BLaER1 treated with 17β-estradiol and CSF1 and Interleukin-3, amounts not matched to agents 10 nM and 100 nM (cell line): ENCODE measurements at regions not wholly inside any gene's neighbourhood (a gene's known extent, or its start where the extent isn't known, plus 50 kb on each side); places are given as distances from the start of the nearest gene placed in this dataset.

ENCODE experiments used
- H3K27ac ChIP-seq, 11 experiments: shearing (Covaris generic); formaldehyde crosslinking; 2 replicates each; pipeline ENCODE4 v1.8.1; 2022
- H3K27me3 ChIP-seq, 11 experiments: shearing (Covaris generic); formaldehyde crosslinking; 2 replicates each; pipeline ENCODE4 v1.8.1; 2022
- H3K36me3 ChIP-seq, 11 experiments: shearing (Covaris generic); formaldehyde crosslinking; 2 replicates each; pipeline ENCODE4 v1.8.1; 2022
- H3K4me1 ChIP-seq, 10 experiments: shearing (Covaris generic); formaldehyde crosslinking; 2 replicates each; pipeline ENCODE4 v1.8.1; 2022
- H3K4me2 ChIP-seq, 11 experiments: shearing (Covaris generic); formaldehyde crosslinking; 2 replicates each; pipeline ENCODE4 v1.8.1; 2022
- H3K4me3 ChIP-seq, 10 experiments: shearing (Covaris generic); formaldehyde crosslinking; 2 replicates each; pipeline ENCODE4 v1.8.1; 2022
- H3K9ac ChIP-seq, 11 experiments: shearing (Covaris generic); formaldehyde crosslinking; 2 replicates each; pipeline ENCODE4 v1.8.1; 2022
- H3K9me3 ChIP-seq, 11 experiments: shearing (Covaris generic); formaldehyde crosslinking; replicated peaks in 1 of 11; 2 replicates each; pipeline ENCODE4 v1.8.1; 2022
- H4K20me1 ChIP-seq, 11 experiments: shearing (Covaris generic); formaldehyde crosslinking; 2 replicates each; pipeline ENCODE4 v1.8.1; 2022
- Cebpa-rat ChIP-seq, 11 experiments: shearing (Covaris generic); IDR thresholded peaks; 2 replicates each; pipeline ENCODE4 v1.8.1; 2022

- no peaks in the 10 kb centered on the region for H3K9me3 ChIP-seq
- no peaks in the 10 kb centered on the region for H3K4me1 ChIP-seq
- no peaks in the 10 kb centered on the region; a peak in 1 of 22 replicates for H4K20me1 ChIP-seq
- H3K36me3 ChIP-seq = no peaks in the 10 kb centered on the region
- TF ChIP-seq Cebpa-rat (IDR thresholded peaks at IDR 0.05) = no peak
- H3K4me2 ChIP-seq = no peak overlapping the region
- H3K27ac ChIP-seq = no peak overlapping the region
- H3K9ac ChIP-seq = no peak overlapping the region
- no peaks in the 10 kb centered on the region for H3K27me3 ChIP-seq
- no peak overlapping the region for H3K4me3 ChIP-seq
Measured at GRCh38 chr14:101333335-101334280, 227.7 kb upstream of the DIO3 start.

- no peak overlapping the region for H3K4me3 ChIP-seq
Measured at GRCh38 chr14:101334656-101335055, 226.6 kb upstream of the DIO3 start.

GRCh38 chr14:101335061-101335661 is 226.1 kb upstream of the DIO3 start:
- Histone ChIP-seq H3K4me1 (no peaks in the 10 kb centered on the region), H3K9ac (no peak overlapping the region), H3K4me2 (no peak overlapping the region), H3K9me3 (no peaks in the 10 kb centered on the region), H3K27me3 (no peaks in the 10 kb centered on the region), H4K20me1 (no peaks in the 10 kb centered on the region; a peak in 1 of 22 replicates), H3K36me3 (no peaks in the 10 kb centered on the region), H3K27ac (no peak overlapping the region), H3K4me3 (no peak overlapping the region)
- TF ChIP-seq Cebpa-rat (IDR thresholded peaks at IDR 0.05) = no peak

More at GRCh38 chr14:101334656-101335055, 226.6 kb upstream of the DIO3 start:
- H3K9me3 ChIP-seq = no peaks in the 10 kb centered on the region
- no peak overlapping the region for H3K27ac ChIP-seq
- no peaks in the 10 kb centered on the region for H3K36me3 ChIP-seq
- no peaks in the 10 kb centered on the region for H3K27me3 ChIP-seq
- H3K4me2 ChIP-seq = no peak overlapping the region
- H3K4me1 ChIP-seq = no peaks in the 10 kb centered on the region
- H3K9ac ChIP-seq = no peak overlapping the region
- no peak for TF ChIP-seq Cebpa-rat (IDR thresholded peaks at IDR 0.05)
- no peaks in the 10 kb centered on the region; a peak in 1 of 22 replicates for H4K20me1 ChIP-seq

GRCh38 chr14:101336183-101336582 is 225.1 kb upstream of the DIO3 start:
- no peaks in the 10 kb centered on the region for H3K27me3 ChIP-seq
- H3K4me1 ChIP-seq = no peaks in the 10 kb centered on the region
- H3K4me3 ChIP-seq = no peak overlapping the region
- TF ChIP-seq Cebpa-rat (IDR thresholded peaks at IDR 0.05) = no peak
- no peaks in the 10 kb centered on the region; a peak in 1 of 22 replicates for H4K20me1 ChIP-seq
- no peak overlapping the region for H3K27ac ChIP-seq
- no peak overlapping the region for H3K4me2 ChIP-seq
- H3K9ac ChIP-seq = no peak overlapping the region
- no peaks in the 10 kb centered on the region; a peak in 1 of 22 replicates for H3K9me3 ChIP-seq
- no peaks in the 10 kb centered on the region for H3K36me3 ChIP-seq

- no peaks in the 10 kb centered on the region for H3K36me3 ChIP-seq
- no peaks in the 10 kb centered on the region; a peak in 1 of 22 replicates for H4K20me1 ChIP-seq
- no peak overlapping the region for H3K4me3 ChIP-seq
- TF ChIP-seq Cebpa-rat (IDR thresholded peaks at IDR 0.05) = no peak
- no peak overlapping the region for H3K4me2 ChIP-seq
- H3K4me1 ChIP-seq = no peaks in the 10 kb centered on the region
- H3K9me3 ChIP-seq = peaks cover 0 to 9% (median 7%) of the 10 kb centered on the region in 11 experiments; a peak in 12 of 22 replicates
- no peak overlapping the region for H3K9ac ChIP-seq
- no peak overlapping the region for H3K27ac ChIP-seq
- no peaks in the 10 kb centered on the region; a peak in 1 of 22 replicates for H3K27me3 ChIP-seq
Measured at GRCh38 chr14:101337053-101337452, 224.2 kb upstream of the DIO3 start.

- no peaks in the 10 kb centered on the region for H4K20me1 ChIP-seq
- TF ChIP-seq Cebpa-rat (IDR thresholded peaks at IDR 0.05) = no peak
- no peak overlapping the region for H3K9ac ChIP-seq
- peaks cover 4 to 23% (median 15%) of the 10 kb centered on the region in 11 experiments; a peak in 15 of 22 replicates for H3K9me3 ChIP-seq
- H3K4me2 ChIP-seq = no peak overlapping the region
- H3K27me3 ChIP-seq = no peaks in the 10 kb centered on the region; a peak in 1 of 22 replicates
- no peaks in the 10 kb centered on the region for H3K4me1 ChIP-seq
- H3K4me3 ChIP-seq = no peak overlapping the region
- no peak overlapping the region for H3K27ac ChIP-seq
- no peaks in the 10 kb centered on the region for H3K36me3 ChIP-seq
Measured at GRCh38 chr14:101340556-101340955, 220.7 kb upstream of the DIO3 start.

- Histone ChIP-seq H3K4me3 (no peak overlapping the region), H3K4me1 (no peaks in the 10 kb centered on the region), H3K27me3 (no peaks in the 10 kb centered on the region), H3K36me3 (peaks cover 0 to 3% (median 0%) of the 10 kb centered on the region in 11 experiments; a peak in 2 of 22 replicates), H3K4me2 (no peak overlapping the region), H3K9me3 (peaks cover 20 to 55% (median 44%) of the 10 kb centered on the region in 11 experiments), H3K9ac (no peak overlapping the region), H4K20me1 (no peaks in the 10 kb centered on the region), H3K27ac (no peak overlapping the region)
- no peak for TF ChIP-seq Cebpa-rat (IDR thresholded peaks at IDR 0.05)
Measured at GRCh38 chr14:101347893-101348777, 213.2 kb upstream of the DIO3 start.

- H3K36me3 ChIP-seq = peaks cover 0 to 3% (median 0%) of the 10 kb centered on the region in 11 experiments; a peak in 2 of 22 replicates
- no peak for TF ChIP-seq Cebpa-rat (IDR thresholded peaks at IDR 0.05)
- H3K4me3 ChIP-seq = no peak overlapping the region
- no peak overlapping the region for H3K9ac ChIP-seq
- no peak overlapping the region for H3K4me2 ChIP-seq
- H3K27me3 ChIP-seq = no peaks in the 10 kb centered on the region
- no peaks in the 10 kb centered on the region for H3K4me1 ChIP-seq
- no peaks in the 10 kb centered on the region for H4K20me1 ChIP-seq
- peaks cover 28 to 63% (median 49%) of the 10 kb centered on the region in 11 experiments for H3K9me3 ChIP-seq
- H3K27ac ChIP-seq = no peak overlapping the region
Measured at GRCh38 chr14:101349108-101349507, 212.2 kb upstream of the DIO3 start.

- Histone ChIP-seq H3K4me2 (no peak overlapping the region), H3K9me3 (peaks cover 37 to 72% (median 58%) of the 10 kb centered on the region in 11 experiments), H3K4me1 (no peaks in the 10 kb centered on the region), H3K4me3 (no peak overlapping the region), H4K20me1 (no peaks in the 10 kb centered on the region), H3K27ac (no peak overlapping the region), H3K36me3 (peaks cover 0 to 3% (median 0%) of the 10 kb centered on the region in 11 experiments; a peak in 3 of 22 replicates), H3K9ac (no peak overlapping the region), H3K27me3 (no peaks in the 10 kb centered on the region)
- TF ChIP-seq Cebpa-rat (IDR thresholded peaks at IDR 0.05) = no peak
Measured at GRCh38 chr14:101350021-101350420, 211.3 kb upstream of the DIO3 start.
